ENCODE measurements at regions not wholly inside any gene's neighbourhood (a gene's known extent, or its start where the extent isn't known, plus 50 kb on each side); places are given as distances from the start of the nearest gene placed in this dataset.

DNA sequence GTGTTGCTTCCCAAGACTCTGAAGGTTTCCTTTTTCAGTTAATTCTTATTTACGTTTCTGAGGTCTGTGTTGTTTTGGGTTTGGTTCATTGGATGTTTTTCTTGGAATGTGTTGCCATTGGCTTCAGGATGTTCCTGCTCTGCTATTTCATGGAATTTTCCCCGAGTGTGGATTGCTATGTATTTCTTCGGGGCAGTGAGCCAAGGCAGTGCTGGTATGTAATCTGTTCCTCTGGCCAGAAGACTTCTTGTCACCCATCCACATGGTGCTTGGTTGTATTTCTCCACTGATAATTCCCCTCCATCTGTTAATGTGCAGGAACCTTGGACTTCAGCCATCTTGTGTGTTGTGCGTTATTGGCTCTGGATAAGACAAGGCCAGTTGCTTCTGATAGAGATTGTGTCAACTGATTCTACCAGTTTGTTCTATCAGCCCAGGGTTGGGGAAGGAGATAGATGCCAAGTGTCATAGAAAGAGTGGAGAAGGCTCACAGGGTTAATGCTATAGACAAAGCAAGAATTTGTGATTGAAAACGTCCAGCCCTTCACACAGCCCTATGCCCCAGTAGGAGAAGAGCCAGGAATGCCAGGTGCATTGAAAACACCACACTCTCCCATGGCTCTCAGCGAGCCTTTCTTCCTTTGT is 505.2 kb downstream of the PLPP3 start:
- no peaks in the 10 kb centered on the region for H3K9me3 ChIP-seq (ENCODE audit: low read depth)
- no peak for DNase-seq (ENCODE audit: low spot score)
- Mint-ChIP-seq H3K36me3 (no peaks in the 10 kb centered on the region), H3K4me3 (no peak overlapping the region), H3K27ac (no peak overlapping the region), H3K27me3 (ENCODE audit: insufficient read depth, low read depth) (no peaks in the 10 kb centered on the region), H3K9me3 (no peaks in the 10 kb centered on the region), H3K4me1 (no peaks in the 10 kb centered on the region)
- H3K9ac ChIP-seq, result no peak overlapping the region
- no peak for TF ChIP-seq EZH2 (IDR thresholded peaks at IDR 0.05)
- no peak for TF ChIP-seq EZH2phosphoT487 (IDR thresholded peaks at IDR 0.05)
- TF ChIP-seq CTCF (IDR thresholded peaks at IDR 0.05), result no peak
- no peaks in the 10 kb centered on the region for H3K27me3 ChIP-seq
- no peaks in the 10 kb centered on the region for H3K4me1 ChIP-seq
- H3F3A ChIP-seq (ENCODE audit: low read depth), result no peaks in the 10 kb centered on the region
- no peak overlapping the region for H3K27ac ChIP-seq
- no peaks in the 10 kb centered on the region for H4K20me1 ChIP-seq (ENCODE audit: low read depth)
- no peak overlapping the region for H3K4me3 ChIP-seq
- H2AFZ ChIP-seq (replicated peaks), result no peak overlapping the region
- H3K36me3 ChIP-seq, result no peaks in the 10 kb centered on the region
- H3K4me2 ChIP-seq, result no peak overlapping the region
- no peaks in the 10 kb centered on the region for H3K79me2 ChIP-seq (ENCODE audit: low read depth)

DNA sequence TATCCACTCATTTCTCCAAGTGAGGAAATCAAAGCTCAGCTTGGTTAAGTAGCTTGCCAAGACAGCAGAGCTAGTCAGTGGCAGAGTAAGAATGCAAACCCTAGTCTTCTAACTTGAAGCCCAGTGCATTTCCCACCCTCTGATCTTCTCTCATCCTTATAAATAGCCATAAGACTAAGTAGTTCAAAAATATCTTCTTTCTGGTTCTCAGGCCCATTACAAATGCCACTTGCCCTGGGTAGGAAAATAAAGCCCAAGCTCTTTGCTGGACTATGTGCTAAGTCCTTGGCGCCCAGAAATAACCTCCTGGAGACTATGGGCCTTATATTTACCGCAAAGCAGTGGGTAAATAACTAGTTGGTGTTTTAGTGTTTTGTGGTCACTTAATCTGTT is 505.8 kb downstream of the PLPP3 start:
- no peaks in the 10 kb centered on the region for H3K36me3 ChIP-seq
- Mint-ChIP-seq H3K27me3 (ENCODE audit: insufficient read depth, low read depth) (no peaks in the 10 kb centered on the region), H3K4me3 (no peak overlapping the region), H3K27ac (no peak overlapping the region), H3K4me1 (no peaks in the 10 kb centered on the region), H3K9me3 (no peaks in the 10 kb centered on the region), H3K36me3 (no peaks in the 10 kb centered on the region)
- H3K27me3 ChIP-seq, result no peaks in the 10 kb centered on the region
- no peak overlapping the region for H3K4me3 ChIP-seq
- H3K9ac ChIP-seq, result no peak overlapping the region
- H3K4me1 ChIP-seq, result no peaks in the 10 kb centered on the region
- no peak overlapping the region for H3K4me2 ChIP-seq
- no peaks in the 10 kb centered on the region for H3K79me2 ChIP-seq (ENCODE audit: low read depth)
- H2AFZ ChIP-seq (replicated peaks), result no peak overlapping the region
- H3F3A ChIP-seq (ENCODE audit: low read depth), result no peaks in the 10 kb centered on the region
- no peak for DNase-seq (ENCODE audit: low spot score)
- no peaks in the 10 kb centered on the region for H3K9me3 ChIP-seq (ENCODE audit: low read depth)
- no peaks in the 10 kb centered on the region for H4K20me1 ChIP-seq (ENCODE audit: low read depth)
- TF ChIP-seq EZH2phosphoT487 (IDR thresholded peaks at IDR 0.05) (no peak), CTCF (IDR thresholded peaks at IDR 0.05) (no peak), EZH2 (IDR thresholded peaks at IDR 0.05) (no peak)
- no peak overlapping the region for H3K27ac ChIP-seq

- H3K9me3 ChIP-seq (ENCODE audit: low read depth), result no peaks in the 10 kb centered on the region
- no peak overlapping the region for H3K4me3 ChIP-seq
- no peak overlapping the region for H2AFZ ChIP-seq (replicated peaks)
- Mint-ChIP-seq H3K4me3 (no peak overlapping the region), H3K27me3 (ENCODE audit: insufficient read depth, low read depth) (no peaks in the 10 kb centered on the region), H3K36me3 (no peaks in the 10 kb centered on the region), H3K27ac (no peak overlapping the region), H3K4me1 (no peaks in the 10 kb centered on the region), H3K9me3 (no peaks in the 10 kb centered on the region)
- H3K27ac ChIP-seq, result no peak overlapping the region
- no peak overlapping the region for H3K4me2 ChIP-seq
- H3K36me3 ChIP-seq, result no peaks in the 10 kb centered on the region
- H3K79me2 ChIP-seq (ENCODE audit: low read depth), result no peaks in the 10 kb centered on the region
- no peak for DNase-seq (ENCODE audit: low spot score)
- H3K27me3 ChIP-seq, result no peaks in the 10 kb centered on the region
- H3K4me1 ChIP-seq, result no peaks in the 10 kb centered on the region
- no peaks in the 10 kb centered on the region for H4K20me1 ChIP-seq (ENCODE audit: low read depth)
- no peaks in the 10 kb centered on the region for H3F3A ChIP-seq (ENCODE audit: low read depth)
- no peak overlapping the region for H3K9ac ChIP-seq
- no peak for TF ChIP-seq CTCF (IDR thresholded peaks at IDR 0.05)
- TF ChIP-seq EZH2 (IDR thresholded peaks at IDR 0.05), result no peak
- TF ChIP-seq EZH2phosphoT487 (IDR thresholded peaks at IDR 0.05), result no peak
These were observed 506.2 kb downstream of the PLPP3 start for GRCh38 chr1:56073206-56073605.

Measured in neural progenitor cell (in vitro differentiated cells).